Lung (tissue), 11 donors: ENCODE measurements at regions not wholly inside any gene's neighbourhood (a gene's known extent, or its start where the extent isn't known, plus 50 kb on each side); places are given as distances from the start of the nearest gene placed in this dataset.

ENCODE experiments used
- ATAC-seq: fragments of 200-7000 bp; cut with Tn5 transposase; one replicate; pipeline ENCODE4 v1.9.1; 2020; ENCODE audit warnings: moderate number of reproducible peaks; ENCODE audit not compliant: insufficient read depth, low FRiP score
- DNase-seq, 3 donors: peaks; one replicate each; pipeline ENCODE4 v3.0.0-alpha.2; 2013 to 2017
- H3K27ac ChIP-seq, 2 donors: one replicate each; pipeline ENCODE4 v1.5.1; 2013; ENCODE audit warnings: mild to moderate bottlenecking in 2 of 2, moderate library complexity in 2 of 2, control low read depth in 1 of 2, inconsistent platforms in 1 of 2, low read depth in 1 of 2, low read length in 1 of 2
- H3K27me3 ChIP-seq, 3 donors: one replicate each; pipeline ENCODE4 v1.5.1; 2013; ENCODE audit warnings: low read length in 2 of 3; ENCODE audit not compliant: control insufficient read depth in 3 of 3, insufficient read depth in 3 of 3
- H3K36me3 ChIP-seq, 4 donors: one replicate each; pipeline ENCODE4 v1.5.1; 2013; ENCODE audit warnings: low read length in 4 of 4, mild to moderate bottlenecking in 1 of 4, moderate library complexity in 1 of 4; ENCODE audit not compliant: control insufficient read depth in 4 of 4, insufficient read depth in 4 of 4
- H3K4me1 ChIP-seq, 5 donors: one replicate each; pipeline ENCODE4 v1.5.1; 2013; ENCODE audit warnings: low read length in 5 of 5, mild to moderate bottlenecking in 2 of 5, moderate library complexity in 1 of 5; ENCODE audit not compliant: control insufficient read depth in 5 of 5, insufficient read depth in 5 of 5
- H3K4me3 ChIP-seq: one replicate; pipeline ENCODE4 v1.5.1; 2013; ENCODE audit warnings: mild to moderate bottlenecking, control low read depth, moderate library complexity
- H3K9ac ChIP-seq, 2 donors: one replicate each; pipeline ENCODE4 v1.5.1; 2013; ENCODE audit warnings: low read length in 2 of 2, control low read depth in 1 of 2; ENCODE audit not compliant: insufficient read depth in 1 of 2
- H3K9me3 ChIP-seq, 4 donors: one replicate each; pipeline ENCODE4 v1.5.1; 2013; ENCODE audit warnings: low read length in 3 of 4, mild to moderate bottlenecking in 1 of 4, moderate library complexity in 1 of 4; ENCODE audit not compliant: control insufficient read depth in 4 of 4, insufficient read depth in 3 of 4
- CTCF ChIP-seq: IDR thresholded peaks from 2 replicates; pipeline ENCODE4 v1.5.1; 2012; ENCODE audit warnings: mild to moderate bottlenecking; ENCODE audit errors: control extremely low read depth, extremely low read depth
- WGBS, 2 donors: extraction: QIAGEN DNeasy Blood & Tissue Kit; methylation state at CpG; one replicate each; pipeline ENCODE4 v1.1.7; 2013; 5-methylcytosine and 5-hydroxymethylcytosine counted together
- donor health status: control.
- donor health status: control.
- donor health status: Bipolar disorder and iron deficiency.
- donor health status: healthy.
- donor health status: DM: yes; HTN: yes; CAD: no.

GRCh38 chr2:156077041-156077742 is 255.3 kb downstream of the NR4A2 start:
- WGBS, 2 donors: 74 to 78% methylated on average over 1 of the region's 1 CpG
- DNase-seq: no peak

GRCh38 chr2:156065912-156066311 is 266.6 kb downstream of the NR4A2 start:
- WGBS, 2 donors: 88 to 89% methylated on average over 4 of the region's 4 CpGs
- H3K9ac ChIP-seq: no peak overlapping the region
- H3K27ac ChIP-seq: no peak overlapping the region
- no peak for TF ChIP-seq CTCF
- H3K36me3 ChIP-seq: no peaks in the 10 kb centered on the region
- ATAC-seq (no peak), DNase-seq (no peak)
- no peaks in the 10 kb centered on the region for H3K27me3 ChIP-seq
- H3K4me3 ChIP-seq: no peak overlapping the region
- H3K4me1 ChIP-seq: no peaks in the 10 kb centered on the region
- no peaks in the 10 kb centered on the region for H3K9me3 ChIP-seq

More at GRCh38 chr2:156077041-156077742, 255.3 kb downstream of the NR4A2 start:
- Histone ChIP-seq H3K9me3 (peaks cover 0 to 4% (median 0%) of the 10 kb centered on the region in 4 donors), H3K36me3 (no peaks in the 10 kb centered on the region), H3K27me3 (no peaks in the 10 kb centered on the region), H3K4me3 (no peak overlapping the region), H3K27ac (no peak overlapping the region), H3K9ac (no peak overlapping the region), H3K4me1 (no peaks in the 10 kb centered on the region)
- no peak for TF ChIP-seq CTCF
- no peak for ATAC-seq

- Histone ChIP-seq H3K27ac (no peak overlapping the region), H3K4me3 (no peak overlapping the region), H3K27me3 (no peaks in the 10 kb centered on the region), H3K4me1 (no peaks in the 10 kb centered on the region), H3K9ac (no peak overlapping the region), H3K36me3 (no peaks in the 10 kb centered on the region), H3K9me3 (no peaks in the 10 kb centered on the region)
- DNase-seq (no peak), ATAC-seq (no peak)
- TF ChIP-seq CTCF: no peak
- WGBS, 2 donors: 49 to 65% methylated on average over 1 of the region's 1 CpG
Observed at GRCh38 chr2:156064540-156064939, 268.0 kb downstream of the NR4A2 start.

- WGBS, 2 donors: 94% methylated on average over 1 of the region's 1 CpG
- ATAC-seq (no peak), DNase-seq (no peak)
- Histone ChIP-seq H3K4me1 (no peaks in the 10 kb centered on the region), H3K27ac (no peak overlapping the region), H3K27me3 (no peaks in the 10 kb centered on the region), H3K36me3 (no peaks in the 10 kb centered on the region), H3K4me3 (no peak overlapping the region), H3K9ac (no peak overlapping the region), H3K9me3 (no peaks in the 10 kb centered on the region)
- TF ChIP-seq CTCF: no peak
Observed at GRCh38 chr2:156057647-156058046, 274.9 kb downstream of the NR4A2 start.
